Peyer's patch (tissue), 4 donors: ENCODE measurements at regions not wholly inside any gene's neighbourhood (a gene's known extent, or its start where the extent isn't known, plus 50 kb on each side); places are given as distances from the start of the nearest gene placed in this dataset.

Source experiments
- CTCF ChIP-seq, 6 experiments: fragments of 450-650 bp in 4 of 6; fragments of 200-600 bp in 2 of 6; sonication (generic) in 1 of 6; IDR thresholded peaks; one replicate each; pipeline ENCODE4 v1.5.1; 2017 to 2019; ENCODE audit warnings: antibody characterized with exemption in 6 of 6, mild to moderate bottlenecking in 3 of 6, moderate library complexity in 1 of 6
- POLR2A ChIP-seq, 2 donors: fragments of 450-650 bp; IDR thresholded peaks; one replicate each; pipeline ENCODE4 v1.5.1; 2017; ENCODE audit warnings: antibody characterized with exemption in 2 of 2, mild to moderate bottlenecking in 2 of 2, moderate library complexity in 2 of 2

GRCh38 chr10:31116226-31116625 is 84.6 kb upstream of the ZNF438 start:
- no peak for TF ChIP-seq POLR2A (IDR thresholded peaks at IDR 0.05)
- no peak for TF ChIP-seq CTCF (IDR thresholded peaks at IDR 0.05)
